Spinal cord (tissue), 9 donors: ENCODE measurements at regions not wholly inside any gene's neighbourhood (a gene's known extent, or its start where the extent isn't known, plus 50 kb on each side); places are given as distances from the start of the nearest gene placed in this dataset.

Experiments
- DNase-seq, 6 donors: peaks; one replicate each; pipeline versions ENCODE4 v3.0.0 to v3.0.0-alpha.2; 2013 to 2015; ENCODE audit warnings: low spot score in 6 of 6, low read depth in 4 of 6
- H3K27ac ChIP-seq: one replicate; pipeline ENCODE4 v1.5.1; 2013; ENCODE audit warnings: low read depth, low read length, control low read depth
- H3K27me3 ChIP-seq: one replicate; pipeline ENCODE4 v1.6.1; 2013; ENCODE audit warnings: low read length; ENCODE audit not compliant: control insufficient read depth, insufficient read depth
- H3K36me3 ChIP-seq: one replicate; pipeline ENCODE4 v1.6.1; 2013; ENCODE audit warnings: low read length; ENCODE audit not compliant: control insufficient read depth, insufficient read depth
- H3K4me1 ChIP-seq: one replicate; pipeline ENCODE4 v1.6.1; 2013; ENCODE audit warnings: low read length; ENCODE audit not compliant: control insufficient read depth, insufficient read depth
- H3K4me3 ChIP-seq: one replicate; pipeline ENCODE4 v1.5.1; 2013; ENCODE audit warnings: low read depth, low read length, control low read depth
- H3K9me3 ChIP-seq: one replicate; pipeline ENCODE4 v1.6.1; 2013; ENCODE audit warnings: low read length; ENCODE audit not compliant: control insufficient read depth, insufficient read depth
- WGBS: methylation state at CpG from one replicate; pipeline ENCODE4 v1.1.5; 2013; ENCODE audit warnings: missing lambda C conversion rate; ENCODE audit not compliant: insufficient coverage; 5-methylcytosine and 5-hydroxymethylcytosine counted together
- donor health status: healthy.

DNA sequence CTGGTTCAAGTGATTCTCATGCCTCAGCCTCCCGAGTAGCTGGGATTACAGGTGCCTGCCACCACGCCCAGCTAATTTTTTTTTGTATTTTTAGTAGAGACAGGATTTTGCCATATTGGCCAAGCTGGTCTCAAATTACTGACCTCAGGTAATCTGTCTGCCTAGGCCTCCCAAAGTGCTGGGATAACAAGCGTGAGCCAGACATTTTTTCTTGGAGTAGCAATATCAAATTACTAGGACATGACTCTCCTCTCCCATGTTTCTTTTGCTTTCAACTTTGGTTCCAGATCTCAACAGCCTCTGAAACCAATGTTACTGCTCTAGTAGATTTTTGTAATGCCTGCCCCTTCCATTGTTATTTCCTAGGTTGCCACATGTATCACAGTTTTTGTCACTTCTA, 462.0 kb downstream of the GBE1 start:
- Histone ChIP-seq H3K27ac (no peak overlapping the region), H3K9me3 (no peaks in the 10 kb centered on the region), H3K36me3 (no peaks in the 10 kb centered on the region), H3K4me3 (no peak overlapping the region), H3K27me3 (no peaks in the 10 kb centered on the region), H3K4me1 (no peaks in the 10 kb centered on the region)
- DNase-seq = no peak
- 89% methylated on average over 2 of the region's 3 CpGs for WGBS

DNA sequence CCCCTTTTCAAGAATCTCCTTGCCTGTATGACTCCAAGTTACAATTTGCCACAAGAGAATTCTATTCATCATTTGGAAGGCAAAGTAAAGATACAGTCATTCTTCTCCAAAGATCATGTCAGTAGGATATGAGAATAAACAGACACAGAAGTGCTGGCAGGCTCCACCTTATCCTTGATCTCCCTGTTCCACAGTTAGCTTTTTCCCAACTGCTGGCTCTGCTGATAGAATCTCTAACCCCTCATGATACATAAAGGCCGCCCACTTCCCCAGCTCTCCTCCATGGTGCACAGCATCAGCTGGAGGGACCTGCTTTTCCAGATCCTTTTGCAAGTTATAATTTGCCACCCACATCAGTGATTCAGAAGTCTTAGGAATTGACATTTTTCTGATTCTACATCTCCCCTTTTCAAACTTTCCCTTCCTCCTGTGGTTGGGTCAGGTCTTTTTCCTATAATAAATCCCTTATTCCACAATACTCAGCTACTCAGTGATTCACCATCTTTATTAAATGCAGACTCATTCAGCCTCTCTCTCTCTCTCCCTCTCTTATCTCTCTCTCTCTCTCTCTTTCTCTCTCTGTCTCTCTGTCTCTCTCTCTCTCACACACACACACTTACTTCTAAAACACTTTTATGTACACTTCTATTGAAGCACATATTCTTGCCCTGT, 465.4 kb downstream of the GBE1 start:
- H3K27ac ChIP-seq = no peak overlapping the region
- no peaks in the 10 kb centered on the region for H3K9me3 ChIP-seq
- no peak for DNase-seq
- no peaks in the 10 kb centered on the region for H3K36me3 ChIP-seq
- WGBS = 100% methylated on average over 1 of the region's 1 CpG
- H3K4me3 ChIP-seq = no peak overlapping the region
- no peaks in the 10 kb centered on the region for H3K27me3 ChIP-seq
- no peaks in the 10 kb centered on the region for H3K4me1 ChIP-seq

DNA sequence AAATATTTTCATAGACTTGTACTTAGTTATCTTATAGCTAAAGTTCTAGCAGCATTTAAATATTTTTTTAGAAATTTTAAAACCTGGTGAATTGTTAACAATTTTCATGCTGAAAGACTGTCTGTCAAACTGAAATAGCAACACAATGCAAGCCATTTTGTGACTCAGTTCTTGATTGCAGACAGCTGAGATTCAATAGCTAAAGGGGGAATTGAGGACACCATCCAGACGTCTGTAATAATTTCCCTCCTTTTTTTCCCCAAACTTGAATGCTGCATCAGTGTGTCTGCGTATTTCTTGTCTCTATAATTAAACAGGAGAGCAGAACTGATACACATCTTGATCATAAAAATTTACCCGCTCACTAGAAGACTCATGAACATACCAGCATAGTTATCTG, 468.3 kb downstream of the GBE1 start:
- Histone ChIP-seq H3K4me1 (no peaks in the 10 kb centered on the region), H3K36me3 (no peaks in the 10 kb centered on the region), H3K4me3 (no peak overlapping the region), H3K27me3 (no peaks in the 10 kb centered on the region), H3K27ac (no peak overlapping the region), H3K9me3 (no peaks in the 10 kb centered on the region)
- no peak for DNase-seq
- WGBS = 77% methylated on average over 3 of the region's 3 CpGs

DNA sequence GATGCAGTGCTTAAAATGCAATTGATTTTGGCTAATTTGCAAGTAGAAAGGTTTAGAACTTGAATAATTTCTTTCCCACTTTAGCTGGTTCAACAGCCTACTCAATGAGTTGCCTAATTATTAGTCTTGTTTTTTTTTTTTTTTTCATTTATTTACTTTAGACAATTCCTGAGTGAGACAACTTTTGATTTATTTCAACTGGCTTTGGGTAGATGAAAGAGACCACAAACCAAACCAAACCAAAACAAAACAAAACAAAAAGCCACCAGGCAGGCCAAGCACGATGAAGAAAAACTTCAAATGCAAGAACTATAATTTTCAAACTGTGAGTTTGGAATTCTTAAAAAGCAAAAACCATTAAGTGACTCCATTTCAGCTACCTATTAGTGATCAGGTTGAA, 469.9 kb downstream of the GBE1 start:
- no peaks in the 10 kb centered on the region for H3K36me3 ChIP-seq
- WGBS = no CpG with 5 or more reads among the region's 1 CpG

DNA sequence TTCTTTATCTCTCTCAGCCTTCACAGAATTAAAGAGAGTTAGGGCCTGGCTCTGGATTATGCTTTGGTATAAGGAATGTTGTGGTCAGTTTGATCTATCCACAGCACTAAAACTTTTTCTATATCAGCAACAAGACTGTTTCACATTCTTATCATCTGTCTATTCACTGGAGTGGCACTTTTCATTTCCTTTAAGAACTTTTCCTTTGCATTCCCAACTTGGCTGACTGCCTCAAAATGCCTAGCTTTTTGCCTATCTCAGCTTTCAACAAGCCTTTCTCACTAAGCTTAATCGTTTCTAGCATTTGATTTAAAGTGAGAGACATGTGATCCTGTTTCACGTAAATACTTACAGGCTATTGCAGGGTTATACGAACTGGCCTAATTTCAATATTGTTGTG, 471.8 kb downstream of the GBE1 start:
- H3K36me3 ChIP-seq = no peaks in the 10 kb centered on the region
- no peak overlapping the region for H3K4me3 ChIP-seq
- H3K9me3 ChIP-seq = no peaks in the 10 kb centered on the region
- no CpG with 5 or more reads among the region's 3 CpGs for WGBS
- no peaks in the 10 kb centered on the region for H3K27me3 ChIP-seq
- no peak overlapping the region for H3K27ac ChIP-seq
- H3K4me1 ChIP-seq = no peaks in the 10 kb centered on the region
- DNase-seq = no peak

More for the DNA sequence above, 469.9 kb downstream of the GBE1 start:
- no peak for DNase-seq
- Histone ChIP-seq H3K27me3 (no peaks in the 10 kb centered on the region), H3K27ac (no peak overlapping the region), H3K4me3 (no peak overlapping the region), H3K4me1 (no peaks in the 10 kb centered on the region), H3K9me3 (no peaks in the 10 kb centered on the region)

DNA sequence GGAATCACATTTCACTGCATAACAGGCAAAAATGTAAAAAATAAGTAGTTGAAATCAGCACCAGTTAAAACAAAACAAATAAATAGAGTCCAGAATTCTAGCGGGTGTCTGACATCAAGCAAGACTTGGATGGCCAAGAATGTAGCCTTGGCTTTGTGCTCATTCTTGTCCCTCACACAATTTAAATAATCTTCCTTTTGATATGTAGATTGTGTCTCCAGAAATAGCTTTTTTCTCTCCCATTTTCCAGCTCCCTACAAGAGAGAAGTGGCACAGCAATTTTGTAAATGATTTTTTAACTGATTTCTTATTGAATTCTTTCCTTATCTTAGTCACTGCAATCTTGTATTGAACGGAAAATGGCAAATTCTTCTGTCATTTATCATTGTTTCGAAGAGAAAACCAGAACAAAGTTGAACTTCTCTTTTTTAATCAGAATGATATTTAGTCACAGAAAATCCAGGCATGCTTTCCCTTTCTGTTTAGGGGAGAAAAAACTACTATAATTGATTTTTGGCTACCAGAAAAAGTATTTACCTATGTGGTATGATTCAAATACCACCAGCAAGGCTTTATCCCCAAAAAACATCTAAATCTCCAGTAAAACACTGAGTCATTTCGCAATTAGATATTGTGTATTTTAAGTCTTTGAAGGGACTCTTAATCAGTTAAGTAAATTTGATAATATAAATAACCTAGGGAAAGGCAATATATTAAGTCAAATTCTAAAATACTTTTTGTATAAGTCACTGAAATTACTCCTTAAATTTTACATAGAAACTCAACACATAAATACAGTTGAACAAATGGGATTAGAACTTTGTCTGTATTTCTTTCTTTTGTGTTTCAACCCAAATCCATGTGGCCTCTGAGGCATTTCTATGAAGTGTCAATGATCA, 481.7 kb downstream of the GBE1 start:
- Histone ChIP-seq H3K27me3 (no peaks in the 10 kb centered on the region), H3K27ac (no peak overlapping the region), H3K36me3 (no peaks in the 10 kb centered on the region), H3K4me3 (no peak overlapping the region), H3K4me1 (no peaks in the 10 kb centered on the region), H3K9me3 (no peaks in the 10 kb centered on the region)
- DNase-seq = no peak
- no CpG with 5 or more reads among the region's 4 CpGs for WGBS

DNA sequence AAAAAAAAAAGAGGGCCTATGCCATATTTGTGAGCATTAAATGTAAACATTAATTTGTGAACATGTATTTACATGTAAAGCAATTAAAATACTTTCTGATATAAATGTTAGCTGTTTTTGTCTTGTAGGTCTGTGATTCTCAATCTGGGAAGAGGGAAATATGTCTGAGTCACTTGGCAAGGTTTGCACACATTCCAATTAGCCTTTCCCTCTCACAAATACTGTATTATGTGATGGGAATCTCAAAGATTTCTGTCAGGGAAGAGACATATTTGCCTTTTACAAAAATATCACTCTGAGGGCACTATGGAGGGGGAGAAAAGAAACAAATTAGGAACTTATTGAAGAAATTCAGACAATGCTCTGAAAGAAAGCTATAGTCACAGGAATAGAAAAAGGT, 483.6 kb downstream of the GBE1 start:
- Histone ChIP-seq H3K27ac (no peak overlapping the region), H3K4me1 (no peaks in the 10 kb centered on the region), H3K27me3 (no peaks in the 10 kb centered on the region), H3K36me3 (no peaks in the 10 kb centered on the region), H3K9me3 (no peaks in the 10 kb centered on the region), H3K4me3 (no peak overlapping the region)
- DNase-seq = no peak

DNA sequence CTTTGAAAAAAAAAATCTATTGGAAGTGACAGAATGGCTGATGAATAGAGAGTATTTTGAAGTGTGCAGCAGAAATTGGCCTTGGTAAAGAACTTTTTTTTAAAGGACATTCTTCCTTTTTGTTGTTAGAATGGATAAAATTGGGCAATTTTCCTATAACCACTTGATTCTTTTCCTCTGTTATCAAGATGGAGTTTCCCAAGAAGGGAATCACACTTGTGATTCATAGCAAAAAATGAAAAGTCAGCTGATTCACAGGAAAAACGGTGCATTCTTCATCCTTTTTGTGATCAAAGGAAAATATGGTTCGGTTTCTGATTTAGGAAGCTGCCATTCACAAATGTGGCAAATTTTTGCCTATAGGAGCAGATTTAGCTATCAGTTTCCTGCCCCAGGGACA, 486.8 kb downstream of the GBE1 start:
- H3K27me3 ChIP-seq = no peaks in the 10 kb centered on the region
- no peak overlapping the region for H3K27ac ChIP-seq
- no peaks in the 10 kb centered on the region for H3K36me3 ChIP-seq
- 90% methylated on average over 2 of the region's 2 CpGs for WGBS
- H3K9me3 ChIP-seq = no peaks in the 10 kb centered on the region
- no peak for DNase-seq
- H3K4me3 ChIP-seq = no peak overlapping the region
- H3K4me1 ChIP-seq = no peaks in the 10 kb centered on the region

DNA sequence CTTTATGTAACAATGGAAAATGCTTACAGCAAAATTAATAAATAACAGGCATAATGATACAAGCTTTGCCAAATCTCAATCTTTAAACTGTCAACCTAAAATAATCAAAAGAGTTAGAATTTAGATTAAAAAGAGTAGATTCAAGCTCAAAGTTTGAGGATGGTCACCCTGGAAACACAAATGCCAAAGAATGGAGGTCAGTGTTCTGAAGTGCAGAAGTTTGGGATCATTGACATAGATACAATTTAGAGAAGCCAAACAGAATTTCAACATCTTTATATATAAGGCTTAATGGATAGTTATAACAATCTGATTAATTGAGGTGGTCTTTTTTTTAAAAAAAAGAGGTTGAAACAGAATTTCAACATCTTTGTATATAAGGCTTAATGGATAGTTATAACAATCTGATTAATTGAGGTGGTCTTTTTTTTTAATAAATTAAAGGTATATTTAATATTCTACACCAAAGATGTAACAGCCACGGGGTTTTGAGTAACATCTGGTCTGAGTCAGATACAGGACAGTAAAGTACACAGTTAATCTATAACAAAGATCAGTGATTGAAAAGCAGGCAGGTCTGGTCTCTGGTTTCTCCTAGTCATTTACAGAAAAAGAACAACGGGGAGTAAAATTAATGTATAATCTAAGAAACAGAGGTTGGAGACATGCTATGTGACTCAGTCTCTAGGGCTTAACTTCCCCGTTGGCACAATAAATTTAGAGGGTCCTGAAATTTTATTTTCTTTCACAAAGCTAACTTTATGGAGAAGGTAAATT, 490.7 kb downstream of the GBE1 start:
- Histone ChIP-seq H3K9me3 (no peaks in the 10 kb centered on the region), H3K4me1 (no peaks in the 10 kb centered on the region), H3K27ac (no peak overlapping the region), H3K4me3 (no peak overlapping the region), H3K36me3 (no peaks in the 10 kb centered on the region), H3K27me3 (no peaks in the 10 kb centered on the region)
- no CpG with 5 or more reads among the region's 3 CpGs for WGBS
- no peak for DNase-seq
